Right lobe of liver (tissue), 6 donors: ENCODE measurements at regions not wholly inside any gene's neighbourhood (a gene's known extent, or its start where the extent isn't known, plus 50 kb on each side); places are given as distances from the start of the nearest gene placed in this dataset.

ENCODE experiments used
- ATAC-seq, 4 donors: fragments of 200-7000 bp; cut with Tn5 transposase; one replicate each; pipeline ENCODE4 v1.9.1; 2020; ENCODE audit warnings: mild to moderate bottlenecking in 4 of 4, moderate library complexity in 4 of 4
- DNase-seq, 3 donors: peaks; one replicate each; pipeline ENCODE4 v3.0.0-alpha.2; 2020
- H3K27ac ChIP-seq, 3 donors: fragments of 200-600 bp; one replicate each; pipeline ENCODE4 v1.8.0; 2022
- H3K27me3 ChIP-seq, 2 donors: fragments of 200-600 bp; one replicate each; pipeline ENCODE4 v1.8.0; 2022
- H3K36me3 ChIP-seq, 4 donors: fragments of 200-600 bp; sonication (generic) in 1 of 4; one replicate each; pipeline versions ENCODE4 v1.5.1 to v1.8.0; 2017 to 2022; ENCODE audit warnings: control low read depth in 1 of 4
- H3K4me1 ChIP-seq, 4 donors: fragments of 200-600 bp; sonication (generic) in 1 of 4; one replicate each; pipeline versions ENCODE4 v1.5.1 to v1.8.0; 2017 to 2022; ENCODE audit warnings: control low read depth in 1 of 4
- H3K4me3 ChIP-seq, 3 donors: fragments of 200-600 bp; one replicate each; pipeline ENCODE4 v1.8.0; 2022
- H3K9me3 ChIP-seq, 4 donors: fragments of 200-600 bp; sonication (generic) in 1 of 4; one replicate each; pipeline versions ENCODE4 v1.5.1 to v1.8.0; 2017 to 2022; ENCODE audit warnings: control low read depth in 1 of 4
- POLR2A ChIP-seq: fragments of 450-650 bp; IDR thresholded peaks from one replicate; pipeline ENCODE4 v1.6.1; 2017; ENCODE audit warnings: antibody characterized with exemption, mild to moderate bottlenecking
- WGBS: methylation state at CpG from one replicate; pipeline ENCODE4 v1.1.6; 2018; ENCODE audit warnings: low coverage, low lambda C conversion rate; ENCODE audit not compliant: insufficient coverage; ENCODE audit errors: missing lambda C conversion rate; 5-methylcytosine and 5-hydroxymethylcytosine counted together
- intact Hi-C, 2 donors: fragments of 100-400 bp; cut with DNase I; formaldehyde crosslinking; loops; one replicate each; pipeline versions ENCODE4 v1.11.2 to v1.14.1; 2022
- TF ChIP-seq, protein P1 (sequence below), 4 donors: fragments of 200-600 bp in 3 of 4; fragments of 450-650 bp in 1 of 4; IDR thresholded peaks; one replicate each; pipeline versions ENCODE4 v1.5.1 to v1.8.0; 2016 to 2022; ENCODE audit warnings: antibody characterized with exemption in 4 of 4, mild to moderate bottlenecking in 2 of 4
- donor health status: DM: no; HTN: yes; CAD: no.
- donor health status: DM: no; HTN: no; CAD: no.
- donor health status: DM: no; HTN: no; CAD: no.
- donor health status: DM: no; HTN: yes; CAD: no.
- donor health status: DM: no; HTN: yes; CAD: no.

DNA sequence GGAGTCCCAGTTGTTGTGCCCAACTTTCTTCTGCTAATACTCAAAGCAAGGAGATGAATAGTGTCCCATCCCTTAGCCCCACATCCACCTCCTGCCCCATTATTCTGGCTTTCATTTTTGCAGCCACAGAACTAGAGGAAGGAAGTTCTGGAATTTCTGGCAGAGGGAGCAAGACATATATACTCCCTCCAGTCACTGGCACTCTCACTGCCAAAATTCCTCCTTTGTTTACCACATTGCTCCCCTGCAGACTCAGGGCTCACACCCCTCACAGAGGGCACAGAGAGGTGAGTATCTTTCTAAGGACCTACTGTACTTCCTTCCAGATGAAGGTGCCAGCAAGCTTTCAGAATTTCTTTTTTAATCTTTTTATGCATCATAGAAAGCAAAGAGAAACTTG is 168.0 kb upstream of the ID4 start:
- Histone ChIP-seq H3K9me3 (no peaks in the 10 kb centered on the region), H3K27me3 (no peaks in the 10 kb centered on the region), H3K36me3 (no peaks in the 10 kb centered on the region), H3K4me1 (no peaks in the 10 kb centered on the region), H3K4me3 (no peak overlapping the region), H3K27ac (no peak overlapping the region)
- DNase-seq (no peak), ATAC-seq (no peak)
- intact Hi-C loops, result no loop called here
- TF ChIP-seq, protein P1, sequence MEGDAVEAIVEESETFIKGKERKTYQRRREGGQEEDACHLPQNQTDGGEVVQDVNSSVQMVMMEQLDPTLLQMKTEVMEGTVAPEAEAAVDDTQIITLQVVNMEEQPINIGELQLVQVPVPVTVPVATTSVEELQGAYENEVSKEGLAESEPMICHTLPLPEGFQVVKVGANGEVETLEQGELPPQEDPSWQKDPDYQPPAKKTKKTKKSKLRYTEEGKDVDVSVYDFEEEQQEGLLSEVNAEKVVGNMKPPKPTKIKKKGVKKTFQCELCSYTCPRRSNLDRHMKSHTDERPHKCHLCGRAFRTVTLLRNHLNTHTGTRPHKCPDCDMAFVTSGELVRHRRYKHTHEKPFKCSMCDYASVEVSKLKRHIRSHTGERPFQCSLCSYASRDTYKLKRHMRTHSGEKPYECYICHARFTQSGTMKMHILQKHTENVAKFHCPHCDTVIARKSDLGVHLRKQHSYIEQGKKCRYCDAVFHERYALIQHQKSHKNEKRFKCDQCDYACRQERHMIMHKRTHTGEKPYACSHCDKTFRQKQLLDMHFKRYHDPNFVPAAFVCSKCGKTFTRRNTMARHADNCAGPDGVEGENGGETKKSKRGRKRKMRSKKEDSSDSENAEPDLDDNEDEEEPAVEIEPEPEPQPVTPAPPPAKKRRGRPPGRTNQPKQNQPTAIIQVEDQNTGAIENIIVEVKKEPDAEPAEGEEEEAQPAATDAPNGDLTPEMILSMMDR (IDR thresholded peaks at IDR 0.05), result no peak
- TF ChIP-seq POLR2A, result no peak

DNA sequence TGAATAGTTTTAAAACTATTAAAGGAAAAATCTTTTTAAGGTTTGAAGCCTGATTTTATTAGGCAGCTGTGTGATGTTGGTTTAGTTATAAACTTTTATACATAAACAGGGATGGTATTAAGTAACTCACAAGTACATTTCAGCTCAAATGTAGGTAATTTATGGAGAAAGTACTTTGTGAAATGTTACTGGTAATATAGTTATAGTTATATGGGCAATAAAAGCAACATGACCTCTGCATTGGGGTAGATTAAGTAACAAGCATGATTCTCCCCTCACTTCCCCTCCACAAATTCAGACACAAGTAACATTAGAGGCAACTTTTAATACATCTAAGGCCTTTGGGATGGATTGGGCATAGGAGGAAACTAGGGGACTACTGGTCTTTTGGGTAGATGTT is 154.3 kb upstream of the ID4 start:
- ATAC-seq (no peak), DNase-seq (no peak)
- no peaks in the 10 kb centered on the region for H3K36me3 ChIP-seq
- H3K4me3 ChIP-seq, result no peak overlapping the region
- no peaks in the 10 kb centered on the region for H3K4me1 ChIP-seq
- no peaks in the 10 kb centered on the region for H3K27me3 ChIP-seq
- H3K27ac ChIP-seq, result no peak overlapping the region
- TF ChIP-seq, protein P1 (IDR thresholded peaks at IDR 0.05), result no peak
- TF ChIP-seq POLR2A, result no peak
- intact Hi-C loops, result no loop called here
- no peaks in the 10 kb centered on the region for H3K9me3 ChIP-seq

DNA sequence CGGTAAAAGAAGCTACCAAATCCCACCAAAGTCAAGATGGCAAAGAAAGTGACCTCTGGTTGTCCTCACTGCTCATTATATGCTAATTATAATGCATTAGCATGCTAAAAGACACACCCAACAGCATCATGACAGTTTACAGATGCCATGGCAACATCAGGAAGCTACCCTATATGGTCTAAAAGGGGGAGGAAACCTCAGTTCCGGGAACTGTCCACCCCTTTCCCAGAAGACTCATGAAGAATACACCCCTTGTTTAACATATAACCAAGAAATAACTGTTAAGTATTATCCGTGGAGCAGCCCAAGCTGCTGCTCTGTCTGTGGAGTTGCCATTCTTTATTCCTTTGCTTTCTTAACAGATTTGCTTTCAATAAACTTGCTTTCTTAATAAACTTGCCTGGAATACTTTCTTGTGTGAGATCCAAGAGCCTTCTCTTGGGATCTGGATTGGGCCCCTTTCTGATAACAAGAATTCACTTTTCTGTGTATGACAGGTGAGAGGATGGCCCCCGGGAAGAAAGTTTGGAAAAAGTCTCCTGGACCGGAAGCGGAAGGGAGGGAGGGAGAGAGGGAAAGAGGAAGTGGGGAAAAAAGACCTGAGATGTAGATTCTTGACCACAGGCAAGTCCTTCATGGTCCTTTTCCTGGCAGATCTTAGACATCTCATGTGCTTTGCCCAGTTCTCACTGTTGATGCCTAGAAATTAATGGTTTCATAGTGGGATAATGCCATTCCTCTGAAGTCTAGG is 146.7 kb upstream of the ID4 start:
- H3K36me3 ChIP-seq, result no peaks in the 10 kb centered on the region
- ATAC-seq (no peak), DNase-seq (no peak)
- no peaks in the 10 kb centered on the region for H3K9me3 ChIP-seq
- TF ChIP-seq POLR2A, result no peak
- TF ChIP-seq, protein P1 (IDR thresholded peaks at IDR 0.05), result no peak
- intact Hi-C loops, result no loop called here
- H3K27ac ChIP-seq, result no peak overlapping the region
- H3K27me3 ChIP-seq, result no peaks in the 10 kb centered on the region
- H3K4me3 ChIP-seq, result no peak overlapping the region
- H3K4me1 ChIP-seq, result no peaks in the 10 kb centered on the region
- WGBS, result 23% methylated on average over 5 of the region's 6 CpGs

DNA sequence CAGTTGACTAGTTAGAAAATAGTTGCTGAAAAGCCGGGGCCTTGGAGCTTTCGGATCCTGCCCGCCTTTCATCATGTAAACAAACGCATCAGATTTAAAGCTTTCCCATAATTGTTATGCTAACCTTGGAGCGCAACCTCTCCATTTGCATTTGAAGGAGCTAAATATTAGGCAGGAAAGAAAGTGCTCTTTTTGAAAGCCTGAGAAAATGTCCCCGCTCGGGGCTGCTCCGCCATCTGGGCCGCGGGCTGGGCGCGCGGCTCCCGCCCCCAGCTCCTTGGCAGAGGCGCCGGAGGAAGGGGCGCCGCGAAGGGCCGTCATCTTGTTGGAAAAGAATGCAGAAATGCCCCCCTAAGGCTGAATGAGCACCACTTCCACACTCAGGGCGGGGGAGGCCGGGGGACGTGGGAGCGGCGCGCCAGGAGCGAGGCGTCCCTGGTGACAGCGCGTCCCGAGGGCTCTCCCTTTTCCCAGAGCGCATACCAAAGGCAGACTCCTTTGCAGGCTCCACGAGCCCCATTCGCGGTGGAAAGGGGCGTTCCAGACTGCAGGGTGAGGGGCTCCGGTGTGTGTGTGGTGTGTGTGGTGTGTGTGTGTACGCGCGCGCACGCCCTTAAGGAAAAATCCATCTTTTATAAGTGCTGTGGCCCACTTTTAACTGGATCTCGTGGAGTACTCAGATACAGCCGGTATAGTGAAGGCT is 145.6 kb upstream of the ID4 start:
- ATAC-seq (no peak), DNase-seq (no peak)
- 4% methylated on average over 35 of the region's 44 CpGs for WGBS
- no peaks in the 10 kb centered on the region for H3K36me3 ChIP-seq
- intact Hi-C loops, result no loop called here
- no peak overlapping the region for H3K4me3 ChIP-seq
- H3K9me3 ChIP-seq, result no peaks in the 10 kb centered on the region
- no peaks in the 10 kb centered on the region for H3K27me3 ChIP-seq
- no peak for TF ChIP-seq POLR2A
- TF ChIP-seq, protein P1 (IDR thresholded peaks at IDR 0.05), result no peak
- no peak overlapping the region for H3K27ac ChIP-seq
- no peaks in the 10 kb centered on the region for H3K4me1 ChIP-seq
